ENCODE measurements at regions not wholly inside any gene's neighbourhood (a gene's known extent, or its start where the extent isn't known, plus 50 kb on each side); places are given as distances from the start of the nearest gene placed in this dataset.

DNA sequence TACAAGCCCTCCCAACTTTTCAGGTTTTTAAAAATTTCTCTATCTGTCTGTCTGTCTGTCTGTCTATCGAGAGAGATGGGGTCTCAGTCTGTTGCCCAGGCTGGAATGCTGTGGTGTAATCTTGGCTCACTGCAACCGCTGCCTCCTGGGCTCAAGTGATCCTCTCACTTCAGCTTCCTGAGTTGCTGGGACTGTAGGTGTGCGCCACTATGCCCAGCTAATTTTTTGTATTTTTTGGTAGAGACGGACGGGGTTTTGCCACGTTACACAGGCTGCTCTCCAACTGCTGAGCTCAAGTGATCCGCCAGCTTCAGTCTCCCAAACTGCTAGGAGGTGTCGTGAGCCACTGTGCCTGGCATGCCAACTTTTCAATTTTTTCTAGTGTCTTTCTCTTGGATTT is 437.2 kb downstream of the PCNX1 start:
- Histone ChIP-seq H3K9ac (ENCODE audit: low read depth, low read length) (no peak overlapping the region), H4K91ac (ENCODE audit: insufficient read depth, low read depth, low read length) (no peak overlapping the region), H3K14ac (replicated peaks; ENCODE audit: low read depth, low read length) (no peak overlapping the region), H3K4ac (ENCODE audit: low read depth, low read length) (no peak overlapping the region), H4K5ac (ENCODE audit: low read depth, low read length) (no peak overlapping the region), H3K18ac (ENCODE audit: low read depth, low read length) (no peak overlapping the region), H3K56ac (ENCODE audit: extremely low read depth, insufficient read depth, low read length) (no peak overlapping the region), H3K4me2 (ENCODE audit: low read depth, low read length) (no peak overlapping the region), H2AK5ac (ENCODE audit: low read depth, low read length) (no peak overlapping the region), H3K23ac (ENCODE audit: low read depth, low read length) (no peak overlapping the region), H3K27ac (ENCODE audit: insufficient read depth, low read length) (no peak overlapping the region), H4K20me1 (ENCODE audit: insufficient read depth, low read length) (peaks cover 13% of the 10 kb centered on the region), H4K8ac (ENCODE audit: low read depth in 2 of 2, low read length in 2 of 2) (no peak overlapping the region), H3K27me3 (ENCODE audit: control insufficient read depth, insufficient read depth, low read length) (no peaks in the 10 kb centered on the region), H2BK15ac (ENCODE audit: low read depth, low read length) (no peak overlapping the region), H2AK9ac (replicated peaks; ENCODE audit: low read depth, low read length, poor library complexity) (no peak overlapping the region), H3K9me3 (ENCODE audit: control insufficient read depth, insufficient read depth, low read length) (no peaks in the 10 kb centered on the region), H3K79me1 (ENCODE audit: low read depth in 1 of 2, low read length in 2 of 2) (peaks cover 25 to 74% of the 10 kb centered on the region in 2 experiments), H3K9me1 (ENCODE audit: insufficient read depth, low read length) (peaks cover 4% of the 10 kb centered on the region; the same call in 1 of the 2 replicates), H2AFZ (replicated peaks; ENCODE audit: low read length, poor library complexity) (no peak overlapping the region), H3K36me3 (ENCODE audit: control insufficient read depth, insufficient read depth, low read length) (no peaks in the 10 kb centered on the region), H3K4me3 (ENCODE audit: insufficient read depth, low read depth, low read length) (no peak overlapping the region), H2BK20ac (ENCODE audit: low read depth, low read length) (no peak overlapping the region), H2BK120ac (ENCODE audit: low read depth, low read length) (no peak overlapping the region), H2BK5ac (ENCODE audit: low read depth, low read length, poor library complexity, severe bottlenecking) (no peak overlapping the region), H3K4me1 (ENCODE audit: control insufficient read depth, insufficient read depth, low read length) (peaks cover 2% of the 10 kb centered on the region)
- dilution Hi-C loops (cut with HindIII; ENCODE audit: low sequenced_read_pairs, unreplicated experiment), result no loop called here
- 100% methylated on average over 3 of the region's 8 CpGs; no CpG with 5 or more reads in 1 of the 2 experiments for WGBS, 2 experiments (ENCODE audit: extremely low coverage in 2 of 2, insufficient read length in 1 of 2)
- ChIA-PET POLR2A (ENCODE audit: unreplicated experiment) (no interaction called here), CTCF (no interaction called here)
- ATAC-seq (ENCODE audit: low read depth) (no peak), DNase-seq (no peak)
- TF ChIP-seq, protein P1, sequence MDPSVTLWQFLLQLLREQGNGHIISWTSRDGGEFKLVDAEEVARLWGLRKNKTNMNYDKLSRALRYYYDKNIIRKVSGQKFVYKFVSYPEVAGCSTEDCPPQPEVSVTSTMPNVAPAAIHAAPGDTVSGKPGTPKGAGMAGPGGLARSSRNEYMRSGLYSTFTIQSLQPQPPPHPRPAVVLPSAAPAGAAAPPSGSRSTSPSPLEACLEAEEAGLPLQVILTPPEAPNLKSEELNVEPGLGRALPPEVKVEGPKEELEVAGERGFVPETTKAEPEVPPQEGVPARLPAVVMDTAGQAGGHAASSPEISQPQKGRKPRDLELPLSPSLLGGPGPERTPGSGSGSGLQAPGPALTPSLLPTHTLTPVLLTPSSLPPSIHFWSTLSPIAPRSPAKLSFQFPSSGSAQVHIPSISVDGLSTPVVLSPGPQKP (IDR thresholded peaks at IDR 0.05; ENCODE audit: borderline replicate concordance, low read depth, low read length), result no peak
- TF ChIP-seq FOS (IDR thresholded peaks at IDR 0.05; ENCODE audit: low read depth, low read length) (no peak), BHLHE40 (IDR thresholded peaks at IDR 0.05; ENCODE audit: low read depth, low read length) (no peak), CHD1 (IDR thresholded peaks at IDR 0.05; ENCODE audit: low read depth, low read length) (no peak), RAD21 (IDR thresholded peaks at IDR 0.05; ENCODE audit: low read length) (no peak), POLR2A (IDR thresholded peaks at IDR 0.05; ENCODE audit: low read depth, low read length) (no peak), SMC3 (IDR thresholded peaks at IDR 0.05; ENCODE audit: low read depth, low read length) (no peak), MXI1 (IDR thresholded peaks at IDR 0.05; ENCODE audit: borderline replicate concordance, low read depth, low read length) (no peak), MAZ (IDR thresholded peaks at IDR 0.05; ENCODE audit: borderline replicate concordance, low read depth, low read length) (no peak), RFX5 (IDR thresholded peaks at IDR 0.05; ENCODE audit: low read depth, low read length) (no peak), NFE2L2 (IDR thresholded peaks at IDR 0.05; ENCODE audit: low read depth, low read length) (no peak), MAFK (IDR thresholded peaks at IDR 0.05; ENCODE audit: low read depth, low read length) (no peak)
- TF ChIP-seq, protein P2, sequence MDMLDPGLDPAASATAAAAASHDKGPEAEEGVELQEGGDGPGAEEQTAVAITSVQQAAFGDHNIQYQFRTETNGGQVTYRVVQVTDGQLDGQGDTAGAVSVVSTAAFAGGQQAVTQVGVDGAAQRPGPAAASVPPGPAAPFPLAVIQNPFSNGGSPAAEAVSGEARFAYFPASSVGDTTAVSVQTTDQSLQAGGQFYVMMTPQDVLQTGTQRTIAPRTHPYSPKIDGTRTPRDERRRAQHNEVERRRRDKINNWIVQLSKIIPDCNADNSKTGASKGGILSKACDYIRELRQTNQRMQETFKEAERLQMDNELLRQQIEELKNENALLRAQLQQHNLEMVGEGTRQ (IDR thresholded peaks at IDR 0.05; ENCODE audit: low read depth, low read length), result no peak
- TF ChIP-seq, protein P3, sequence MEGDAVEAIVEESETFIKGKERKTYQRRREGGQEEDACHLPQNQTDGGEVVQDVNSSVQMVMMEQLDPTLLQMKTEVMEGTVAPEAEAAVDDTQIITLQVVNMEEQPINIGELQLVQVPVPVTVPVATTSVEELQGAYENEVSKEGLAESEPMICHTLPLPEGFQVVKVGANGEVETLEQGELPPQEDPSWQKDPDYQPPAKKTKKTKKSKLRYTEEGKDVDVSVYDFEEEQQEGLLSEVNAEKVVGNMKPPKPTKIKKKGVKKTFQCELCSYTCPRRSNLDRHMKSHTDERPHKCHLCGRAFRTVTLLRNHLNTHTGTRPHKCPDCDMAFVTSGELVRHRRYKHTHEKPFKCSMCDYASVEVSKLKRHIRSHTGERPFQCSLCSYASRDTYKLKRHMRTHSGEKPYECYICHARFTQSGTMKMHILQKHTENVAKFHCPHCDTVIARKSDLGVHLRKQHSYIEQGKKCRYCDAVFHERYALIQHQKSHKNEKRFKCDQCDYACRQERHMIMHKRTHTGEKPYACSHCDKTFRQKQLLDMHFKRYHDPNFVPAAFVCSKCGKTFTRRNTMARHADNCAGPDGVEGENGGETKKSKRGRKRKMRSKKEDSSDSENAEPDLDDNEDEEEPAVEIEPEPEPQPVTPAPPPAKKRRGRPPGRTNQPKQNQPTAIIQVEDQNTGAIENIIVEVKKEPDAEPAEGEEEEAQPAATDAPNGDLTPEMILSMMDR (conservative IDR thresholded peaks at IDR 0.05; ENCODE audit: low read depth, low read length), result no peak
- no TSS peak for BruUV-seq (replicated peaks)
- intact Hi-C loops (cut with micrococcal nuclease), result no loop called here
- in situ Hi-C loops (cut with MboI; ENCODE audit: low sequenced_read_pairs), result no loop called here
